ENCODE measurements at regions not wholly inside any gene's neighbourhood (a gene's known extent, or its start where the extent isn't known, plus 50 kb on each side); places are given as distances from the start of the nearest gene placed in this dataset.

GRCh38 chr1:94317790-94318188 is 80.4 kb upstream of the ARHGAP29 start:
- no peak overlapping the region for H3K27ac ChIP-seq (ENCODE audit: low read depth, low read length)
- no peak overlapping the region for H3K4me2 ChIP-seq (ENCODE audit: low read length)
- H3K27me3 ChIP-seq (ENCODE audit: control insufficient read depth, low read length): peaks cover 1% of the 10 kb centered on the region; the same call in 1 of the 2 replicates
- no peaks in the 10 kb centered on the region for H3K9me3 ChIP-seq (ENCODE audit: control insufficient read depth, insufficient read depth, low read length)
- H3F3A ChIP-seq (ENCODE audit: control insufficient read depth, insufficient read depth): no peaks in the 10 kb centered on the region
- H3K79me2 ChIP-seq (ENCODE audit: control insufficient read depth, low read length): no peaks in the 10 kb centered on the region
- no peak overlapping the region for H3K4me3 ChIP-seq (ENCODE audit: low read length)
- no peaks in the 10 kb centered on the region for H3K9me2 ChIP-seq (replicated peaks; ENCODE audit: control insufficient read depth, low read length)
- no peaks in the 10 kb centered on the region for H4K20me1 ChIP-seq (ENCODE audit: control insufficient read depth, insufficient read depth, low read depth, low read length)
- no peaks in the 10 kb centered on the region for H3K36me3 ChIP-seq (ENCODE audit: control insufficient read depth, low read length)
- TF ChIP-seq EZH2phosphoT487 (IDR thresholded peaks at IDR 0.05; ENCODE audit: borderline replicate concordance, low read length): no peak
- TF ChIP-seq, protein P1, sequence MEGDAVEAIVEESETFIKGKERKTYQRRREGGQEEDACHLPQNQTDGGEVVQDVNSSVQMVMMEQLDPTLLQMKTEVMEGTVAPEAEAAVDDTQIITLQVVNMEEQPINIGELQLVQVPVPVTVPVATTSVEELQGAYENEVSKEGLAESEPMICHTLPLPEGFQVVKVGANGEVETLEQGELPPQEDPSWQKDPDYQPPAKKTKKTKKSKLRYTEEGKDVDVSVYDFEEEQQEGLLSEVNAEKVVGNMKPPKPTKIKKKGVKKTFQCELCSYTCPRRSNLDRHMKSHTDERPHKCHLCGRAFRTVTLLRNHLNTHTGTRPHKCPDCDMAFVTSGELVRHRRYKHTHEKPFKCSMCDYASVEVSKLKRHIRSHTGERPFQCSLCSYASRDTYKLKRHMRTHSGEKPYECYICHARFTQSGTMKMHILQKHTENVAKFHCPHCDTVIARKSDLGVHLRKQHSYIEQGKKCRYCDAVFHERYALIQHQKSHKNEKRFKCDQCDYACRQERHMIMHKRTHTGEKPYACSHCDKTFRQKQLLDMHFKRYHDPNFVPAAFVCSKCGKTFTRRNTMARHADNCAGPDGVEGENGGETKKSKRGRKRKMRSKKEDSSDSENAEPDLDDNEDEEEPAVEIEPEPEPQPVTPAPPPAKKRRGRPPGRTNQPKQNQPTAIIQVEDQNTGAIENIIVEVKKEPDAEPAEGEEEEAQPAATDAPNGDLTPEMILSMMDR (IDR thresholded peaks at IDR 0.05; ENCODE audit: low read depth, low read length, poor library complexity, severe bottlenecking): no peak
- no peaks in the 10 kb centered on the region for H3K4me1 ChIP-seq (ENCODE audit: control insufficient read depth, low read length)

GRCh38 chr1:94316836-94317789 is 79.7 kb upstream of the ARHGAP29 start:
- no peak overlapping the region for H3K4me2 ChIP-seq (ENCODE audit: low read length)
- H3K9me3 ChIP-seq (ENCODE audit: control insufficient read depth, insufficient read depth, low read length): no peaks in the 10 kb centered on the region
- H3K27ac ChIP-seq (ENCODE audit: low read depth, low read length): no peak overlapping the region
- no peaks in the 10 kb centered on the region for H3K79me2 ChIP-seq (ENCODE audit: control insufficient read depth, low read length)
- H3K36me3 ChIP-seq (ENCODE audit: control insufficient read depth, low read length): no peaks in the 10 kb centered on the region
- no peaks in the 10 kb centered on the region for H3K9me2 ChIP-seq (replicated peaks; ENCODE audit: control insufficient read depth, low read length)
- H3F3A ChIP-seq (ENCODE audit: control insufficient read depth, insufficient read depth): no peaks in the 10 kb centered on the region
- TF ChIP-seq, protein P1 (IDR thresholded peaks at IDR 0.05; ENCODE audit: low read depth, low read length, poor library complexity, severe bottlenecking): no peak
- no peak for TF ChIP-seq EZH2phosphoT487 (IDR thresholded peaks at IDR 0.05; ENCODE audit: borderline replicate concordance, low read length)
- no peak overlapping the region for H3K4me3 ChIP-seq (ENCODE audit: low read length)
- no peaks in the 10 kb centered on the region for H4K20me1 ChIP-seq (ENCODE audit: control insufficient read depth, insufficient read depth, low read depth, low read length)
- no peaks in the 10 kb centered on the region for H3K27me3 ChIP-seq (ENCODE audit: control insufficient read depth, low read length)
- no peaks in the 10 kb centered on the region for H3K4me1 ChIP-seq (ENCODE audit: control insufficient read depth, low read length)

- H3K9me3 ChIP-seq (ENCODE audit: control insufficient read depth, insufficient read depth, low read length): no peaks in the 10 kb centered on the region
- no peaks in the 10 kb centered on the region for H4K20me1 ChIP-seq (ENCODE audit: control insufficient read depth, insufficient read depth, low read depth, low read length)
- no peak overlapping the region for H3K4me2 ChIP-seq (ENCODE audit: low read length)
- no peaks in the 10 kb centered on the region for H3K27me3 ChIP-seq (ENCODE audit: control insufficient read depth, low read length)
- no peaks in the 10 kb centered on the region for H3K36me3 ChIP-seq (ENCODE audit: control insufficient read depth, low read length)
- H3K4me3 ChIP-seq (ENCODE audit: low read length): no peak overlapping the region
- H3F3A ChIP-seq (ENCODE audit: control insufficient read depth, insufficient read depth): no peaks in the 10 kb centered on the region
- H3K27ac ChIP-seq (ENCODE audit: low read depth, low read length): no peak overlapping the region
- TF ChIP-seq EZH2phosphoT487 (IDR thresholded peaks at IDR 0.05; ENCODE audit: borderline replicate concordance, low read length): no peak
- TF ChIP-seq, protein P1 (IDR thresholded peaks at IDR 0.05; ENCODE audit: low read depth, low read length, poor library complexity, severe bottlenecking): no peak
- H3K79me2 ChIP-seq (ENCODE audit: control insufficient read depth, low read length): no peaks in the 10 kb centered on the region
- H3K9me2 ChIP-seq (replicated peaks; ENCODE audit: control insufficient read depth, low read length): no peaks in the 10 kb centered on the region
- no peaks in the 10 kb centered on the region for H3K4me1 ChIP-seq (ENCODE audit: control insufficient read depth, low read length)
Measured at GRCh38 chr1:94316183-94316582, 78.8 kb upstream of the ARHGAP29 start.

Measured in DOHH2 (cell line).